AG20443 (cell line): ENCODE measurements at regions not wholly inside any gene's neighbourhood (a gene's known extent, or its start where the extent isn't known, plus 50 kb on each side); places are given as distances from the start of the nearest gene placed in this dataset.
"Not testable (repeated sequence)": the region's sequence is repeated elsewhere in the genome, so short reads cannot be mapped to it uniquely, and the experiment has no call there.

Experiments used
- DNase-seq: peaks from one replicate; pipeline ENCODE4 v3.0.0; 2012; ENCODE audit warnings: low spot score, mixed read lengths

DNA sequence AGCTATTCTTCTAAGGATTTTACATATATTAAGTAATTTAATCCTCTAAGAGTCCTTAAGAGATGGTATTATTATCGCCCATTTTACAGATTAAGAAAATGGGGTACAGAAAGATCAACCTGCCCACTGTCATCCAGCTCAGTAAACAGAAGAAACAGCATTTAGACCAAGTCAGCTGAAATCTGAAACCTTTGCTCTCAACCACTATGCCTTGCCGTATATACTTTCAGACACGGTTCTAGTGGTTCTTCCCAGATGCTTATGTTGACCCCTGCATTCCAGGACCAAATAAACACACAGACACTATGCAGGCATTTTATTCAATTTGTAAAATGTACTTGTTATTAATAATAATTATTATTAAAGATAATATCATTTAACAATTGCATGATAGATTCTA, 854.8 kb downstream of the KCNJ2 start:
- DNase-seq = no peak

DNA sequence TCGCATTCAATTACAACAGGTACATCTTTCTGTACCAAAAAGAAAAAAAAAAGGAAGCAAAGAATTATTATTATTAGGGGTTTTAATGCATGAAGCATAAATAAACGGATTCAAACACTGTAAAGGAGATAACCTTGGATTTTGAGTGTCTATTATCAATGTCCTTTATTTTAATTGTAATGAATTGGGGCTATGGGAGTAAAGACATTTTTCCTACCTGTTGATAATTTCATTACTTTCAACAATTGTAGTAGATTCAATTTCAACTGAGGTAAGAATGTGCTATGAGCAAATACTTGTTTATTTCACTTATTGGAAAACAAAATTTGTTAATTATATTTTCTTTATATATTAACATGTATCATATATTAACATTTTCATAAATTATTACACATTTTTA, 855.6 kb downstream of the KCNJ2 start:
- DNase-seq = no peak

DNA sequence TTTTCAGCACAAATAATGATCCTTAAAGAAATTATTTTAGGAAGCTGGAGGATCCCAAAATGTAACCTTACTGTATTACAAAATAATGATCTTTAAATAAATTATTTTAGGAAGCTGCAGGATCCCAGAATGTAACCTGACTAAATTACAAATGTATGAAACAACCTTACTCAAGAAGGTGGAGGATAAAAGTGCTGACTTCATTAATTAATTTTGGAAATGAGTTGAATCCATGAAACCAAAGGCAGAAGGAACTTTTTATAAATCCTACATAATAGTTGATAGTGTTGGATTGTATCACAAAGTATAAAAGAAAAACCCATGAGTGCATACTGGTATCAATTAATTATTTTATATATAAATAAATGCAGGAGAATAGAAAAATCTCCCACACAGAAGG, 859.9 kb downstream of the KCNJ2 start:
- DNase-seq = no peak

DNA sequence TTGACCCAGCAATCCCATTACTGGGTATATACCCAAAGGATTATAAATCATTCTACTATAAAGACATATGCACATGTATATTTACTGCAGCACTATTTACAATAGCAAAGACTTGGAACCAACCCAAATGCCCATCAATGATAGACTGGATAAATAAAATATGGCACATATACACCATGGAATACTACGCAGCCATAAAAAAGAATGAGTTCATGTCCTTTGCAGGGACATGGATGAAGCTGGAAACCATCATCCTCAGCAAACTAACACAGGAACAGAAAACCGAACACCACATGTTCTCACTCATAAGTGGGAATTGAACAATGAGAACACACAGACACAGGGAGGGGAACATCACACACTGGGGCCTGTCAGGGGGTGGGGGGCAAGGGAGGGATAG, 862.0 kb downstream of the KCNJ2 start:
- not testable (repeated sequence) for DNase-seq

DNA sequence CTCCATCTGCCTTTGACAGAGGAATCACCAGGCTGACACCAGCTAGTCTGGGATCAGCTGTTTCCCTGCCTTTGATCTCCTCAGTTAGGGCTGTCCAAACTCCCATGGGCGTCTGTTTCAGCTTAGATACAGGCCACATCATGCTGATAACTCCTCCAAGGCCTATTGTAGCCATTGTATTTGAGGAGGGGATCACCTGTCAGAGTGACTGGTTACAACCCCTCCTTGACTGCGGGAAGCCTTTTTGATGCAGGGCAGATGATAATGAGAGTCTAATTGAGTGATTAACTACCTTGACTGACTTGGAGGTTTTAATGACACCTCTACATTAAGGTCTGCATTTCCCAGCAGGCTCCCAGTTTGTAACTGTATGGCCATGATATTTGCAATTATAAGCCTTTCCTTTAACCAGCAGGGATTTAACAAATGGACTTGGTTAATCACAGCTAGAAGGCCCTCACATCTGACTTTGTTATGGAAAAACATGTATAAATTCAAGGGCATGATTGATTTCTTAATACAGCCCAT, 863.5 kb downstream of the KCNJ2 start:
- DNase-seq = no peak

DNA sequence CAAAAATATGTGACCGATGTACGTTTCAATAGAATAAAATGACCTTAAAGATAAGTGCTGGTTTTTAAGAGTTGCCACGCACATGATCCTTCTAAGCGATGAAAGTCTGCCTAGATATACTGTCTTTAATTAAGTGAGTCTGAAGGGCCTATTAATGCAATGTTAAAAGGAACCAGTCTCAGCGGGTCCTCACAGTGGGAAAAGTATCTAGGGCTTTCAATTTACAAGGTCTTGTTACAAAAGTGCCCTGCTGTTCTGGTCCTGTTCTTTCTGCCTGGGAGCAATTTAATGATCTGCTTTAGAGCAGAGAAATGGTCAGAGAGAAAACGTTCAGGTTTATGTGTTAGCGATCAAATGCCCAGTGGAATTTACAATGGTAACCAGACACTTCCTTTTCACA, 864.0 kb downstream of the KCNJ2 start:
- DNase-seq = no peak

DNA sequence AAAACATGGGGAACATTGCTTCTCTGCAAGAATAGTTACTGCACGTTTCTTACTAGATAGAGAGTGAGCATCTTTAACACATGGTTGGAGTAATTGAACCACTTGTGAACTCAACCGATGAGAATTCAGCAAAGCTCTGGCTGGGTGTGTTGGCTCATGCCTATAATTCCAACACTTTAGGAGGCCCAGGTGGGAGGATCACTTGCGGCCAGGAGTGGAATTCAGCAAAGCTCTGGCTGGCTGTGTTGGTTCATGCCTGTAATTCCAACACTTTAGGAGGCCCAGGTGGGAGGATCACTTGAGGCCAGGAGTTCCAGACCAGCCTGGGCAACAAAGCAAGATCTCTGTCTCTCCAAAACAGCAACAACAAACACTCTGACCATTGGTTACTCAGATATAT, 865.9 kb downstream of the KCNJ2 start:
- DNase-seq = no peak

DNA sequence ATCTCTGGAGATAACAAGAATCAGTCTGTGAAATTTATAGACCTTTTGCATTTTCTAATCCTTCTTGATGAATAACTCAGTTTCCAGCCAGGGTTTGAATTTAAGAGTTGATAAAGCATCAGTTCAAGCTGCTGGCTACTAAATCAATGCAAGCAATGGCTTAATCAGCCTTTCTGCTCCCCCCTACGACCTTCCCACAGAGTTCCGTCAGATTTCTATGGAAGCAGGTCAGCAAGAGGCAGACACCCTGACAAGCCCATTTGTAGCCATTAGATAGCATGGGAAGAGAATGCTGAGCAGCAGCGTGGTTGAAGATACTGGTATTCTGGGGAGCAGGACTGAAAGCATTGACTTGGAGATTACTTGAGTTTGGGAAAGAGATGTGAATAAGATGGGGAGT, 868.1 kb downstream of the KCNJ2 start:
- DNase-seq = no peak

DNA sequence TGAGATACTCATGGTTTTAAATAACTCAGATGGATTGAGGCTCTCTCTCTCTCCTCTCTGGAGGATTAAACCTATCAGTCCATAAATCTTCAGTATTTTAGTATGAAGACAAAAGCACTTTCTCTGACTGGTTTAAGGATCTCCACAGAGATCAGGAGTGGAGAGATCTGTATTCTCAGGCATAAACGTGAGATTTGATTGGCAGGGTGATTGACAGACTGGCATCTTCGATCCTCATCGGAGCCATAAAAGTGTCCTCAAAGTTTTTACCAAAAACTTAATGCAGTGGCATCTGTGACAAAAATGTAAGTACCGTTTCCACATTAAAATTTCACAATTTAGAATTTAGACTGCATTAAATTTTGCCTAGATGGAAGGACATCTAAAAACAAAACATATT, 870.1 kb downstream of the KCNJ2 start:
- no peak for DNase-seq

DNA sequence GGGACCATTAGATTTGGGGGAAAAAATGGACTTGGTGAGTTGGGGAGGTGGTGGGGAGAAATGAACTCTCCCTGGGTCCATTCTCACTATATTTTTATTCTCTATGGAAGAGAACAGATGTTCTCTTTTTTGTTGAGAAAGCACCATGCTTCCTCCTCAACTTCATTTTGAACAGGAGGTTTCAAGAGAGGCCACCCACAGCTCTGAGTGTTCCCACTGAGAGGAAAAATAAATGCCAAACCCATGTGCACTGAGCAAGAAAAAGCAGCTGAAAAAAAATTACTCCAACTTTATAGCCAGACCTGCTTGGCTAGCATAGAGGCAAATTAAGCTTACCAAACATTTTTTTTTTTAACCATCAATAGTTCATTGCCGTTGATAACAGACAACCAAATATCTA, 883.6 kb downstream of the KCNJ2 start:
- no peak for DNase-seq

DNA sequence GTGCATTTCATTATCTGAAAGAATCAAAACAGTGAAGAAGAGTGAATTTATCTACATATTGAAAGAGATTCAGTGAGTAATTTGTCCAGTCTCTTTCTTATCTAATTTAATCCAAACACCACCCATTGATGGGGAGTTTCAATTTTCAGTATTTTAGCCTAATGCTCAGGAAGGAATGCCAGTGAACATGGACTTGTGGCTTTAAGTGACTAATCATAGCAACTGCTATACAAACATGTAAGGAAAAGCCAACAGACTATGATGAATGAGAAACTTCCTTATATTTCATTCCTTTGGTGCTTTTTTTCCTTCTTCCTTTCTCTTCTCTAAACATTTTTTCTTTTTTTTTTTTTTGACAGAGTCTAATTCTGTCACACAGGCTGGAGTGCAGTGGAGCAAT, 885.8 kb downstream of the KCNJ2 start:
- no peak for DNase-seq

DNA sequence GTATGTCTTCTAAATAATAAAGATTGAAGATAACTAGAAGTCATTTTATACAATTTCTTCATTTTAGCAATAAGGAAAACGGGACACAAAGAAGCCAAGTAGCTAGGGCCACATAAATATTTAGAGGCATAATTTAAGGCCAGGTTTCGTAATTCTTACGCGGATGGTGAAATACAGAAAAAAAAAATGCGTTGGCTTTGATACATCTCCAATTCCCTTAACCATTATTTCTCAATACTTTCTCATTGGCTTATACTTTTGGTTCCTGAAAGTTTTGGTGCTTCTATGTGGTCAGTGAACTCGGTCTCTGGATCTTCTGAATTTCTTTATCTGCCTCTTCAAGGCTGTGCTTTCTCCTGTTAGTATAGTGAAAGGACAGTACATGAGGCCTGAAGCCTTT, 888.1 kb downstream of the KCNJ2 start:
- DNase-seq = no peak

DNA sequence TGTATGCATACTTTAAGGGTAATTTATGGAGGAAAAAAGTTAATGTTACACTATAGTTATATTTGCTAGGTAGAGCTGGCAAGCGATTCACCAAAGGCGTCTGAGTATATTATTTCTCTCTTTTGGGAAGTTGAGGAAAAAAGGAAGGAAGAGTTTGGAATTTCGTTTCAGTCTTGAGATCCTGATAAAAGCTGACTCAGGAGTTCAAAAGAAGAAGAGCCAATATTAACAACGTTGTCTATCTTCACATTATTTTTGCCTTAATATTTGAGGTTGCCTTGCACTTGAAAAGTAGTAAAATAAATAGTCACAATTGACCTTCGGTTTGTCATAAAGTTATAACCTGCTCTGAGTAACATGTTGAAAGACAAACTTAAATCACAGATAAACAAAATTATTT, 888.6 kb downstream of the KCNJ2 start:
- no peak for DNase-seq

DNA sequence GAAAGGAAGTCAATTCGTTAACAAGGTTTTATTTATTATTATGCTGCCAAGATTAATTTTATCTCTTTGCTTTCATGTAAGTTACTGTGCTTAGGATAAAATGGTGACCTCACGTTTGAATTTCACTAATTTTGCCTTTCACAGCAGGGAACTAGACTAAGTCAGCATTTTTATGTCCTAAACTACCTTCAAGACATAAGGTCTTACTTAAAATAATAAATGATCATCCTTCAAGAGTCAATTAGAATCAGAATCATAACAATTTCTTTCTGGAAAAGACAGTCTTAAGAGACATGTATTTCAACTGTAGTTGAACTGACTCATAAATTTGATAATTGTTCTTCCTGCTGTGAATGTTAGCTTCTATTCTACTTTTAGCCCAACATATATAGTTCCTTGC, 893.8 kb downstream of the KCNJ2 start:
- DNase-seq = no peak

DNA sequence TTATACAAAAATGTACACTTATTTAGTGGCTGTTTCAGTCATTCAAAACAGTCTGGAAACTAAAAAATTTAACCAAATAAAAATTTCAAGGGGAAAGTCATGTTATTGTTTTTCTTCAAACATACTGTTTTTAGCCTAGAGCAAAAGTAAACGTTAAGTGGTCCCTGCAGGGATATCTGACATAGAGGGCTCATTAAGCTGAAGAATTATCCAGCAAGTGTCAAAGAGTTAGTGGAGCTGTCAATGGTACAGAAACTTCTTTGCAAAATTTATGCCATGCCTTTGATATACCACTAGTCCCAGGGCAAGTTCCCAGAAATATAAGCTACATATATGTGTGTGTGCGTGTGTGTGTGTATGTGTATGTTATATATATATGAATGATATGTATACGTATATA, 894.2 kb downstream of the KCNJ2 start:
- no peak for DNase-seq

DNA sequence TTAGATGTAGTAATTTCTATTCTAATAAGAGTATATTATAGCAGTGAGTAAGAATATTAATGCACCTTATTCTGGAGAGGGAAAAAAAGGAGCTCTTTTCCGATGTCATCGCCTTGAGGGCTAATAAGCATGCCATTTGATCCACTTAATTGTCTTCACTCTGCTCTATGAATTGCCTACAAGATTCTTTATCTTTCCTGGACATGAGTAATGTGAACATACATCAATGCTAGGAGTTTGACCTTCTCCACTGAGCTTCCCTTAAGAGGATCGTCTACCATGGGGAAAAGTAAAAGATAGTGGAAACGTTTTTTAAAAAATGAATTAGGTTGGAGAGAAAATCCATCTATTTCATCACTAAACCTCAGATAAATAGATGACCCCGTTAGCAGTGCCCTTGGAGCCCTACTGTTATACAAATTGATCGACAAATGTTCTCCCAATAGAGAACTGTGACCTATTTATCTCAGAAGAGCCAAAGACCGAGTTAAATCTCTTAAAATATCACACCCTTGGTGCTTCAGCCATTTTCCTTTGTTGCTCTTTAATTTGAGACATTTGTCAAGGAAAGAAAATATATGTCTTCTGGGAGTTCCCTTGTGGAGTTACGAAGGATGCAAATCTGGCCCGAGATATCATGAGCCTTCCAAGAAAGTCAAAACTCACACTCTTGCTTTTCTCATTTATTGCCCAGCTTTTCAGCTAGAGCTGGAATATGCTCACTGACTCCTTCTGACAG, 898.5 kb downstream of the KCNJ2 start:
- DNase-seq = no peak

DNA sequence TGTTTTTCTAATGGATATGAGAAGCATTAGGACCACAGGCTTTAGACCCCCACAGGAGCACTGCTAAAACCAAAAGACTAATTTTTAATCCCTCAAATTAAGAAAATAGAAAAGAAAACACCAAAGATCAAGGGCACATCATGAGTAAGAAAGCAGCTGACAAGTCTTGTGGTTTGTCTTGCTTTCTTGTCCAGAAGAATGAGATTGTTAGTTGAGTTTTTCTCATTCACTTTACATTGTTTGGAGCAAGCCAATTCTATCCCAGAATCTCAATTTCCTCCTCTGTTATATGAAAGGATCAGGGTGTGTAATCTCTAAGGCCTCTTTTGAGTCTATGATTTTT, 899.0 kb downstream of the KCNJ2 start:
- no peak for DNase-seq

DNA sequence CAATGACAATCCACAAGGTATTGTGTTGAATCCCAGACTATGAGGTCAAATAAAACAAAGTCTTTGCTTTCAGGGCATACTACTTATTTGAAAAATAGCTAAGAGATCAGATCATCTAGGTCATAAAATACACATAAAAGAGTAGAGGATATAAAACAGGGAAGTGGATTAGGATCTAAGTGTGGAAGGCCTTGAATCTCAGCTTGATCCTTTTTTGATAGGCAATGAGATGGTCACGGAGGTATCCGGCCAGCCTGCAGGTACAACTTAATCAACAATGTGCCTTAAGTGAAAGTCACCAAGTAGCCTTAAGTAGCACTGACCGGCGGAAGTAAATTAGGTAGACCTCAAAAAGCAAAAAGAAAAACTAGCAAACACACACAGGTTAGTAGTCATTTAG, 901.7 kb downstream of the KCNJ2 start:
- DNase-seq = no peak

DNA sequence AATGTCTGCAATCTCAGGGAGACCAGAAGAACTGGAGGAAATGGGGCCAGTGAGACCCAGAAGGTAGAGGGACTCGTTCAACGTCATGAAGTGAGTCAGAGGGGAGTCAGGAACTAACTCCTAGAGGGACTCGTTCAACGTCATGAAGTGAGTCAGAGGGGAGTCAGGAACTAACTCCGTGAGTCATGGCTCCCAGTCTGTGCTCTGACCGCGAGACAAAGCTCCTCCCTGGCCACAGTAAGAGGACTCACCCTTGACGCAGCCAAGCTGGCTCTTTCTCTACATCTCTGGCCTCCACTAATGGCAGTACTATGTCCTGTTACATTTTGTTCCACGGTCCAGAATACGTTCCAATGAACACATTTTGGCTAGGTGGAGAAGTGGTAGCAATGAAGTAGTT, 902.5 kb downstream of the KCNJ2 start:
- peak; percentile 93 for DNase-seq

DNA sequence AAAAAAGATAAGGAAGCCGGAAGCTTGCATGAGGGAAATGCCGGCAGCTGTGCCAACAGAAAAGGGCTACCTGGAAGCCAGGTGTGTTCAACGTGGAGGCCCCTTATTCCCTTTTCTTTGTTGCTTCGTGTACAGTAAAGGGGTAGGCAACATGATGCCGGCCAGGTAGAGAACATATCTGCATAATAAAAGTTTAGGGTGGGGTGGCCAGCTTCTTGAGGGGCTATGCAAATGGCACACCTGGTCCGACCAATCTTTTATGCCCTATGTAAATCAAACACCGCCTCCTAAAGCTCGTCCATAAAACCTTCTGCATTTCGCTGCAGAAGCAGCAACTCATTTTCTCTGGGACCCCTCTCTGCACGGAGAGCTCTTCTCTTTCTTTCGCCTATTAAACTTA, 911.6 kb downstream of the KCNJ2 start:
- DNase-seq = no peak

DNA sequence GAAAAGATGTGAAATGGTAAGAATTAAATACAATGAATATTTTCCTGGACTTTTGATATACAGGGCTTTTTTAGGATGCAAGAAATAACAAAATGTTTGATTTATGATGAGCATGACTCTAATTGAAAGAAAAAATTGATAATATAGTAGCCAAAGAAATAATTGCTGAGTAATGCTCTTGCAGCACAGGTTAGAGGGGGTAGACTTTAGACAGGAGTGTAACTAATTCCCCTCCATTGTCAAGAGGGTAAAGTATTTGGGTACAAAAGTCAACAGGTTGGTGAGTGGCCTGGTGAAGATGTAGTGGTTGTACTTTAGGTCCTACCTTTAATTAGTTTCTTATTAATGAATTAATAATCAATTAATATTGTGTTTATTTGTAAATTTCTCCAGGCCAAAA, 912.3 kb downstream of the KCNJ2 start:
- DNase-seq = no peak

DNA sequence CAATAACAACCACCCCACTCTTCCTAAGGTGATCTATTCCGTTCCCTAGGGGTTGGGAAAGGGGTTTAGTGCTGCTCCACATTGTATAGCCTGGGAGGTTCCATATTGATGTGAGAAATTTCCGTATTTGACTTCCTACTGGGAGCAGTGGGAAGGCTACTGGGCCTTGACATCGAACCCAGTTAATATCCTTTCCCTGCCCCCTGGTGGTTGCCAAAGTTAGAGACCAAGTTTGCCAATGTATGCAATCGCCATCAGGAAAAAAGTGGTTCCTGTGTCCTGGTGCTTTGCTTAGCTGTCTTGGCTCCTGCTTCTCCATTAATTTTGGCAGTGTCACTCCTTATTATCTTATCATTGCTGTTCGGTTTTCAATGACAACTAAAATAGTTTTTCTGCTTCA, 914.9 kb downstream of the KCNJ2 start:
- peak; percentile 27 for DNase-seq

DNA sequence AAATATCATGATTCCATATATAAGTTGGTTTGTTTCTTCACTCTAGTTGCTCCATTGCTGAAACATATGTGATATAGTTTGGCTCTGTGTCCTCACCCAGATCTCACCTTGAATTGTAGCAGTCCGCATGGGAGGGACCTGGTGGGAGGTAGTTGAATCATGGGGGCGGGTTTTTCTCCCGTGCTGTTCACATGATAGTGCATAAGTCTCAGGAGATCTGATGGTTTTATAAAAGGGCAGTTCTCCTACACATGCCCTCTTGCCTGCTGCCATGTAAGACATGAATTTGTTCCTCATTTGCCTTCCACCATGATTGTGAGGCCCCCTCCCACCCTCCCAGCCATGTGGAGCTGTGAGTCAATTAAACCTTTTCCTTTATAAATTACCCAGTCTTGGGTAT, 915.5 kb downstream of the KCNJ2 start:
- DNase-seq = no peak

DNA sequence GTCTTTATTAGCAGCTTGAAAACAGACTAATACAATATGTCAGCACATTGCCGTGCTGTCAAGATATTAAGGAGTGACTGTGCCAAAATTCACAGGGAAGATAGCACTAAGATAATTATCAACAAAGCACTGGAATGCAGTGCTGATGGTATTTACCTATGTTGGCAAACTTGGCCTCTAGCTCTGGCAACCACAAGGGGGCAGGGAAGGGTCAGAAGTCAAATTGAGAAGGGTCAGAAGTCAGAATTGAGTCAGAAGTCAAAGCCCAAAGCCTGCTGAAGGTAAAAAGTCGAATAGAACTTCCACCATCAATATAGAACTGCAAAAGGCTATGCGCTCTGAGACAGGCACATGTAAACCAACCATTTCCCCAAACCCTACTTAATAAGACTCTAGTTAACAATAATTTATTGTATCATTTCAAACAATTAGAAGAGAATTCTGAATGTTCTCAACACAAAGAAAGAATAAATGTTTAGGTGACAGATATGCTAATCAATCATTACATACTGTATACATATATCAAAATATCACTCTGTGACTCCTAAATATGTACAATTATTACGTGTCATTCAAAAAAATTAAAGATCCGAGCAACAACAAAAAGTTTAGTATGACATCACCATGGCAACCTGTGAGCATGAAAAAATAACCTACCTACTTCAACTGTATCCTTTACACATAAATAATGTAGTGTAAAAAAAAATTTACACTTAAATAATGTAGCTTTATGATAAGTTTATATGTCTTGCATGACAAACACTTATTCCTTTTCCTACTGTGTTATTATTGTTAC, 916.1 kb downstream of the KCNJ2 start:
- DNase-seq = peak; percentile 9
